CD4-positive, alpha-beta T cell treated with Interleukin-4 for 4 hours (primary cell): ENCODE measurements at regions not wholly inside any gene's neighbourhood (a gene's known extent, or its start where the extent isn't known, plus 50 kb on each side); places are given as distances from the start of the nearest gene placed in this dataset.
A peak's percentile ranks its signal among the peaks of the same experiment; 100 is the strongest.

ENCODE experiments used
- DNase-seq: peaks from one replicate; pipeline ENCODE4 v3.0.0-alpha.2; 2020

DNA sequence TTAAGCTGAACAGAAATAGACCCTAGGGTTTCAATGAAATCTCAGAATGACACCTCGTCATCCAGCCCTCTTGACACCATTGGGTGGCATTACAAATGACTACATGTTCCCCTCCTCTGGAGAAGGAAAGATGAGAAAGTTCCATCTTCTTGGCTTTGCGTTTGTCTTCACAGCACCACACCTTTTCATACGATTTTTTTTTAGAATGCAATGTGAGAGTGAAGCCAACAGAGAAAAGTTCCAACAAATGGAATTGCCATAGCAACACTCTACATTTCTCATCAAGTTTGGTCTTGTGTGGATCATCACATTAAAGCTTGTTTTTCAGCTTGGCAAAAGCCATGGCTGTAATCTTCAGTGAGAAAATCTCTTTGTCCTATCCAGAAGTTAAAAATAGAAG is 183.4 kb upstream of the SNX7 start:
- DNase-seq, result no peak

DNA sequence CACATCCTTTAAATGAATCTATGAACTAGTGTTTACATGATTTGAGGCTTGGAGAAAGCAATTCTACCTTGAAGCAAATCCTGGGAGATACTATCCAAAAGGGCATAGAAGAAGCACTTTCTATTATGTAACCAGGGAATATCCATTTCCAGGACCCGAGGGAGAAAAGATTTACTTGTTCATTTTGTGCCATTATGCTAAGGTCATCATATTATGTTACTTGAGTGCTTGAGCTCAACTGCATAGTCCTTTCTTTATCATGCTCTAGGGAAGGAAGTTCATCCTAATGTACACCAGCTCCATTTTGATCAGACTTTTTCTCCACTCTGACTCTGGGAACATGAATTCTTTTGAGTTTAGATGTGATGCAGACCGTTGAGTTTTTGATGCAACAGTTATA is 188.6 kb upstream of the SNX7 start:
- DNase-seq, result no peak

DNA sequence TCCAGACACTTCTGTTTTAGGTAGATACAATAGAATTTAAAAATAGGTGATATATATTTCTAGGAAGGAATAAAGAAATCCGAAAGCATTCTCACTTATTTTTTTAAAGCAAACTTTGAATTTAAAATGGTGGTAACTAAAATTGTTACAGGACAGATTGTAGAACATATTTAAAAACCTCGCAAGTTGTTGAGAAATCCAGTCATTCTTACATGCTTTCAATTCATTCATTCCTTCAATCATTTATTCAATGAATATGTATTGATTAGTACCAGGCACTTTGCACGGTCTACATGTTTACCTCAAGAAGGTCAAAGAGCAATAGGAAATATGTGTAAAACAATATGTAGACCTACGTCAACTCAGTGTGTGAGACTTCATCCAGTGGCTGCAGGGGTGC is 189.9 kb upstream of the SNX7 start:
- no peak for DNase-seq

DNA sequence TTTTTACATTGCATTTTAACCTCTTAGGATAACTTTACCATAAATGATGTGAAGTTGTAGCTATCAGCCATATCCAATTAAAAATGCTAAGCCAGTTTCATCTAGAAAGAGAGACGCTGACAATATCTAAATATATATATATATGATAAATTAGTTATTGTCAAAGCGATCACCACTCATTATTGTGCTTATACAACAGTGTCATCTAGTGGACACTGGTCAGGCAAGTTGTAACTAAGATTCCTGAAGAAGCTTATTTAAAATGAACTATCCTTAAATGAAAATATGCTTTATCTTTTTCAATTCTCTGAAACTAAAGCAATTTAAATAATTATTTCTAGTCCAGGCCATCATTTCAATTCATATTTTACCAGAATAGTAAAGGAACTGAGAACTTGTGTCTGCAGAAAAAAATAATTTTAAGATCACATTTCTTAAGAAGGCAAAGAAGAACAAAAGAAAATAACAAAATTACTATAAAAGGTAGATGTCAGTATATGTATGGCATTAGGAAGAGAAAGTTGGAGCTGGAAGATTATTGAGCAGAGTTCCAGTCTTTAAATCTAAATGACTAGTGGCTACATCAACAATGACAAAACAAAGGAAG is 193.3 kb upstream of the SNX7 start:
- peak; percentile 50 for DNase-seq

DNA sequence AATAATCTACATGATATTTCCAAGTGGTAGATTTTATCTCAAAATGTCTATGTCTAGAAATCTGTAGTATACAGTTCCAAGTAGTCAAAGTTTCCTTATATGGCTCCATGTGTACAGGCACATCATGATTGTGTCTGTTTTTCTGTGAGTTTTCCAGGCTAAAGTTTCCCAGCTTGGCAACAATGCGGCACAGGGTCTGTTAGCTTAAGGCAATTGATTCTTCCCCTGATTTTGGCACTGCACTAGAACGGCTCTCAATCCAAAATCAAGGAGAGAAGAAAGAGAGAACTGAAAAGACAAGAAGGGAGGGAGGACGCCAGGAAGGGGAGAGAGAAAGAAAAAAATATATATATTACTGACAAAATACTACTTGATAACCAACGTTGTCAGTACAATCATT is 193.9 kb upstream of the SNX7 start:
- DNase-seq, result no peak

DNA sequence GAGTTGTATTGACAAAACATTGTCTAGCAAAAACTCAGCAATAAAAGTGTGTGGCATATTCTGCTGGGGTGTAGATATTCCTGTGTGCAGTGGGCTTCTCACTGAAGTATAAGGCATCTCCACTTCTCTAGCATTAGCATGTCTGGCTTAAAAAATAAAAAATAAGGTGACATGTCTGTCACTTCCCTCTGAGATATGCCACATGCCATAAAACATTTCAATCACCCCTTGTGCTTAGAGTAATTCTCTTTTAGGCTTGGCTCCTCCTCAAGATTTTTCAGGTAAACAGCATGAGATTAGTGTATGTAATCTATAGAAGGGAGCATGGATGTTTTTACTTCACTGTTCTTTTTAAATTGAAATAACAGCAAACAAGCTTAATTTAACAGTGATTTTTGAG is 194.4 kb upstream of the SNX7 start:
- no peak for DNase-seq

DNA sequence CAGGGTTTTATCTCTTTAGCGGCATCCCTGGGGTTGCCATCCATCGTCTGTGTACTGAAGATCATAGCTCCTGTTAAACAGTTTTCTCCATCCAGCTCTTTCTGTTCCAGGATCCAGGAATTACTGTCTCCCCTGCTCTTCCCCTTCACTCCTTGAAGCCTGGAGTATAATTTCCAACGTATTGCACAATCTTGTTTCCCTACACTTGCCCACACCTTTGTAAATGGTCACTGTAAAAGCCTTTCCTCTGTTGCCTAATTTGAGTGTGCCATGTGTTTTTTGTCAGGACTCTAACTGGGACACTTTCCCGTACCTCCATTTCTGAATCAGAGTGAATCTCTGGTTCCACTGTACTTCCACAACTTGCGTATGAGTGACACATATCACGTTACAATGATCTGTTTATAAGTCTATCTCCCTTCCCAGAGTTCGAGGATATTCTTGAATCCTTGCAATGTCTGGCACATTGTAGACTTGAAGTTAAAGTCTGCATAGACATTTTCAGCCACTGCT is 199.6 kb upstream of the SNX7 start:
- no peak for DNase-seq

DNA sequence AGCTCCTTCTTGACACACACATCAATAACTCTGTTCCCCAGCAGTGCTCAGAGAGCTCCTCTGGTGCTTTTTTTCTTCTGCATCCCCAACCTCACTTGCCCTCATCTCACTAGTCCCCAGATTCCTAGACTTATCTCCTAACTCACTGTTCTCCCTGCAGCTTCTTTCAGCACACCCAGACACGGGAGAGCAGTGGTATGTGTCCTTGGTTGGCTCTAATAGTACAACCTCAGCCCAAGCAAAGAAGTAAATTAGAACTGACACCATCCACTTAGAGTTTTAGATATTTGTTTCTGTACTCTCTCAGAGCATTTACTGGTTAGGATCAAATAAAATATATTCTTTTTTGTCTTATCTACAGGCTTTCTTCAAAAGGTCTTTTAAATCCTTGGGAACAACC is 201.4 kb upstream of the SNX7 start:
- no peak for DNase-seq

DNA sequence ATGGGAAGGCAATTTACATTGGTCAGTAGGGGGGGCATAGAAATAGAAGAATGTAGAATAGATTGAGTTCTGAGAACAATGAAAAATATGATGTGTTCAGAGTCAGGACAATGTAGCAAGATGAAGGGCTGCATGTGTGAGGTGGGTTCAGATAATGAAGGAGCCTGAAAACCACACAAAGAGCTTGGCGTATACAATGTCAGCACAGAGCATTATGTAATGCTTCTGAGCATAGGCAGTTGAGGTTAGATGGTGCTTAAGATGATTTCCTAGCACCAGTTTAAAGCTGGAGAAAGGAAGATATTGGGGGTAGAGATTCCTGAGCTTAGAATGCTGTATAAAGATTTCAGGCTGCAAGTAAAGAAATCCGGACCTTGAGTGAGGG is 202.0 kb upstream of the SNX7 start:
- no peak for DNase-seq

DNA sequence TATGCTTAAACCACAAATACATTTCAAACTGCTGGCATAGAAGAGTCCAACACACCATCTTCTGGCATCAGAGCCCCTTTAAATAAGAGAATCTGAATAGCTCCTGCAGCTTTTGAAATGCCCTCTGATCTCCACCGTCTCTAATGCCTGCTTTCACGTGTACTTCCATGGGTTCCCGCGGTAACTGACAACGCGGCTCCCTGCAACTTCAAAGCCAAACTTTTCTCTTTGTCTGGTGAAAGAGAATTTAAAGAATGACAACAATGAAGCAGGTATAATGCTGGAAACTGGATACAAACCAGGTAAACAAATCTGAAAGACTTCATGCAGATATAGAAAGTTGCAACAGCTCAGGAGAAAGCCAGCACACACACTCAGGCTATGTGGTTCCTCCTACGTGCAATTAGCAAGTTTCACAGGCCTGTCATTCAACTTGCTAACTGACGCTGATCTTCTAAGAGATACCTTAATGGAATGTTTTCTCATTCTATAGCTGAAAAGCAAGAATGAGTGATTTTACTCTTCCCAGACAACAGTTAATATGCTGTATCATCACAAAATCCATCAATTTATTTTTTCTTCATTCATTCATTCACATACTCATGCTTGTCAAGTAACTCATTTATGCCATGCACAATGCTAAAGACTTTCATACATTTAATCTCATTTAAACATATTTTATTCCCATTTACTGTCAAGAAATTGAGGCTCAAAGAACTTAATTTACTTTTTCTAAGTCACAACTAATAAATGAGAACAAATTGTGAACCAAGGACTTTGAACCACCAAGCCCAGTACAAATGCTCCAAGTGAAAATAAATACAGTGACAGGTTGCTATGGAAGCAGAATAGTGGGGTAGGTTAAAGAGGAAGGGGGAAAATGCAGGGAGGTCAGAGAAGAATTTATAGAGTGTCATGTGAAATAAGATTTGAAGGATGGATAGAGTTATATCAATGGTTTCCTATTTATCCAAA is 202.7 kb upstream of the SNX7 start:
- DNase-seq, result no peak

DNA sequence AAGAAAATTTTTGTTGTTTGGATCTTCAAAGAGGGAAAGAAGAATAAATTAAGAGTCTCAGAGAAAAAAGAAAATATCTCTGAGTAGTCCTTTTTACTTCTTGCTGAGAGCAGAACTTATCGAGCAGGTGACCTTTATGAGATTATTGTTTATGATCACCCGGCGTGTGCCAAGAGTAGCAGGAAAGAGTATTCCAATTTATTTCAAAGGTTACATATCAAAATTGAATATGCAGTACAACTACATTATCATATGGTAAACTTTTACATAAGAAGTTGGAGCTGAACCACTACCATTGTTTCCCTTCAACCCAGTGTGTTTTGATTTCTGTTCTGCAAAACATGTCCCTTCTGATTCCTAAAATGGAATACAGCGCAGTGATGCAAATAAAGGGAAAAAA is 204.3 kb upstream of the SNX7 start:
- DNase-seq, result no peak

DNA sequence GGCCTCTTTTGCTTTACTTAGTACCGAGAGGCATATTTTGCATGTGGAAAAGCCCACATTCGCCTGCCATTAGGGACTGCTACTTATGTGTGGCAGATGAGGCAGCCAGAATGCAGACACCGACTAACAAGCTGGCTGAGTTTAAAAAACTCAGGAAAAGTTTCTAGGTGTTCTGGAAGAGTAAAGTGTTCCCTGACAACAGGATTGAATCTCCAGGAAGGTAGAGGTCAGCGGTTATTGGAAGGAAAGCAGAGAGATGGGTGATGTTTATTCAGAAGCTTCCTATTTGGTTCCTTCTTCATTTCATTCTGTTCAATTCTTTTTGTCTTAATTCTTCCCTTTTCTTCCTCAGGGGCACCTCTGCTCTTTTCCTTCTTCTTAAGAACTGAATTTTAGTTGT is 206.9 kb upstream of the SNX7 start:
- no peak for DNase-seq

DNA sequence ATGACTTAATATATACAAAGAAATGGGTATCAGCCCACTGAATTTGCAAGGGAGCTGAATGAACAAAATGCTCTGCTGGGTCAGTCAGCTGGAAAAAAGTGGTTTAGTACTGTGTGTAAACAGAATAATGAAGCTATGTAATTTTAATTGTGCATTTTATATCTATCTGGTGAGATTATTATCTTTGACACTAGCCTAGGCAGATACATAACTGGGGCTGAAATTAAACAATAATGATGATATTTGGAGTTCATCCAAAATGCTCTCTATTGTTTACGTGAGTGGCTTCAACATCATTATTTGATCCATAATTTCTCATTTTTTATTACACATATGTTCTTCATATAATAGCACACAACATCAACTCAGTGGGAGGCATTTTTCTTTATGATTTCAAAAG is 208.5 kb upstream of the SNX7 start:
- no peak for DNase-seq

DNA sequence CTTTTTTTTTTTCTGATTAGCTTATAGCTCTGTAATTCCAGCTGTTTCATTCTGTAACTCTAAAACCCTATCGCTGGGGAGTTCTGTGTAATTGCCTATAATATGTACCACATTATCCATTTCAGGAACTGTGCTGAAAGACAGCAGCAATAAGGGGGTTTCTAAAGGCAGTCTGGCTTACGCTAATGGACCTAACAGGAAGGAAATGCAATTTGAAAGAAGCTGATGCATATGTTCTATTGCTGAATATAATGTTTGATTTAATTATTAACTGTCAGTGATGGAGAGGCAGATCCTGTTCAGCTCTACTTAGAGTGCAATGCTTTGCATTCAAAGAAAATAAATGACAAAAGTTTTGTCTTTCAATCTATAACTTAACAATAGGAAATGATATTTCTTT is 209.4 kb upstream of the SNX7 start:
- DNase-seq, result no peak

DNA sequence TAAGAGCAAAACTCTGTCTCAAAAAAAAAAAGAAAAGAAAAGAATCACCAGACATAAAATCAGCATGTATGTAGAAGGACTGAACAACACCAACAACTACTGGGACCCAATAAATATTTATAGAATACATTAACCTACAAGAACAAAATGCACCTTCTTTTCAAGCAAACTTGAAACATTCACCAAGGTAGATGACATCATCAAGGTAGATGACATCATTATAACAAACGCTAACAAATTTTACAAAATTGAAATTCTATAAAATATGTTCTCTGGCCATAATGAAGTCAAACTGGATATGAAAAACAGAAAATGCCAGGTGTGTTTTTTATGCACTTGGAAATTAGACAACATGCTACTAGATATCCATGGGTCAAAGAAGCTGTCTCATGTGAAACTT is 220.2 kb upstream of the SNX7 start:
- no peak for DNase-seq

DNA sequence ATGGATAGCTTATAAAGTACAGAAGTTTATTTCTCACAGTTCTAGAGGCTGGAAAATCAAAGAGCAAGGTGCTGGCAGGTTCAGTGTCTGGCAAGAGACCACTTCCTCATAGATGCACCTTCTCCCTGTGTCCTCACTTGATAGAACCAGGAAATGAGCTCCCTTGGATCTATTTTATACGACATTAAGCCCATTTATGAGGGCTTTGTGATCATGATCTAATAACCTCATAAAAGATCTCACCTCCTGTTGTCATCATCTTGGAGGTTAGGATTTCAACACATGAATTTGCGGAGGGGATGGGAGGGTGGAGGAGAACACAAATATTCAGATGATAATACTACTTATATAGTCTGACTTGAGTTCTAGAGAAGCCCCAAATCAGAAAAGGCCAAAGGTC is 222.1 kb upstream of the SNX7 start:
- no peak for DNase-seq

DNA sequence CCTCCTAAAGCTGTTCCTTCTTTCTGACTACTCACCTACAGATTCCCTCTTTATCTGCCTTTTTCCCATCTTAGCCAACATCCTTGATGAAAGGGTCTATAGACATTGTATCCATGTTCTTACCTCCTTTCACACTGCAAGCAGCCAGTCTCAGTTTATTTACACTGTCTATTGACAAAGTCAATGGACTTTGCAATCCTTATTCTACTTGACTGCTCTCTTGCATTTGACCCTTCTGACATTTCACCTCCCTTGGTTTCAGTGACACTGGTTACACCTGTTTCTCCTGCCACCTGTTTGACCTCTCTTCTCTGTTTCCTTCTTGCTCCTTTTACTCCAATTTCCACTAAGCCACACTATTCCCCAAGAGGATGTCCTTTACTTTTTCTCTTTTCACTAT is 224.0 kb upstream of the SNX7 start:
- no peak for DNase-seq

DNA sequence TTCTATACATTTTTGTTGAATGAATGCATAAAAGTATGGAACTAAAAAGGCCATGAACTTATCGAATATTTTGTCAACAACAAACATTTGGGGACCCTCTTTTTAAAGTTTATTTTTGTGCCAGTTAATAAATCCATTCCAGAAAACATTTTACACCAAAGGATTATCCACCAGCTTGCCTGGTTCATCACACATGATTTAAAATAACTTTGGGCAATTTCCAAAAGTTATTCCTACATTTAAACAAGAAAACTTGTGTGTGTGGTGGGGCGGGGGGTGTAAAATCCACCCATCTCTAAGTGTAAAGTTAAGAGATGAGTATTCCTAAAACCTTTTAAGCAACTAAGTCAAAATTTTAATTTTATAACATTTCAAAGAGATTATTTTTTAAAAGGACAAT is 224.5 kb upstream of the SNX7 start:
- DNase-seq, result no peak

DNA sequence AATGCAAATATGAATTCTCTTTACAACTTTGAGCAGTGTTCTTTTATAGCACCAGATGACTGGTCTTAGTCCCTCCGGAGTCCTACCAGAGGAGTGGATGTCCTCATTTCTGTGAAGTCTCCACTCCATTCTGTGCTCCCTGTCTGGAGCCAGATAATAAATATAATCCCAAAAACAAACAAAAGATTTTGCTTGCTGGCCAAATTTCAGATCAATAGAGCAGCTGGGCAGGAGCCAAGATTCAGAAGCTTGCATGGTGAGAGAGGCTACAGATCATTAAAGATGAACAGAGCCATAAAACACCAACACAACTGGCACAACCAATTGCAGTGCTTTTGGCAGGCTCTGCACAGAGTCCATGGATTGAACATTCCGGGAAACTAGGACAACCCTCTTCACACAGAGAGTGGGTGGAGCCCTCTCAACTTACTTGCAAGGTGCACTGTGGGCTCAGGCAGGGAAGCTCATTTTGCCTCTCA is 231.5 kb upstream of the SNX7 start:
- DNase-seq, result no peak

DNA sequence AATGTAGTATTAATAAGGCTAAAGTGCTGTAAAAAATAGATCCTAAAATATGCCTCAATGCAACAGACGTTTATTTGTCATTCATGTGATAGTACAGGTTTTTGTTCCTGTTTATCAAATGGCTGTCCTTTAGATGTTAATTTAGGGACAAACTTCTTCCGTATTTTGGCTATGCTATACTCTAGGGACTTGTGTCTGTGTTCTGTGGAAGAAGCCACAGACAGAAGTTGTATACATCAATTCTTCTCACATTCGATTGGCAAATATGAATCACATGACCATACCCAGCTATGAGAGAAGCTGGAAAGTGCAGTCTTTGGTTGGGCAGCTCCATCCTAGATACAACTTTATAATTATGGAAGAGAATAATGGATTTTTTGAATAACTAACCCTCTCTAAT is 232.7 kb upstream of the SNX7 start:
- no peak for DNase-seq

DNA sequence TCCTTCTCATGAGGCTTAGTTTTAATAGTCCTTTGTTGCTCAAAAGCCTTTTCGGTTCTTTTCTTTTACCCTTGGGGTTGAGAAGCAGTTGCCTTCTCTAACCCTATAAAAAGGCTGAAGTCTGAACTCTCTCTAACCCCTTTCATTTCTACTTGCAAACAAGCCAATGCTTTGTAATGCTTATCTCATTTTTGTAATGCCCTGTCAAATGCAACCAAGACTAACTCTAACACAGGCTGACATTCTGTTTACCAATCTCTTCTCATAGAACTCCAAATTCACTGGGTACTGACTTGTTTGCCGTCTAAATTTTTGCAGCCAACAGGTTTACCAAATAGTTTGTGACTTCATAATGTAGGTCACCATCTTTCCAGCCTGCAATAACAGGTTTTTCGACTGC is 233.9 kb upstream of the SNX7 start:
- DNase-seq, result no peak

DNA sequence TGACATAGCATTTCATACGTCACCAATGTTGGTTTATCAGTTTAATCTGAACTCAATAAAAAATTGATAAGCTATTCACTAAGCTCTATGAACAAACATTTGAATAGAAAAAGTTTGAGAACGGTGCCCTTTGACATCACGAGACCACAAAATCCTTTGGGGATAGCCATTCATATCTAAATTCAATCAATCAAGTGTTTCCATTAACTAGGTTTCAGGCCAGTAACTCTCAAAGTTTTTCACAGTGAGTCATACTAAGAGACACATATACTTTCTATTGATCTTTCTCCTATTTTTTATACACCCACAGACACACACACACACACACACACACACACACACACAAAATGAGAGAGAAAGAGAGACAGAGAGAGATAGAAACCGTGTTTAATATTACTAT is 235.4 kb upstream of the SNX7 start:
- no peak for DNase-seq

DNA sequence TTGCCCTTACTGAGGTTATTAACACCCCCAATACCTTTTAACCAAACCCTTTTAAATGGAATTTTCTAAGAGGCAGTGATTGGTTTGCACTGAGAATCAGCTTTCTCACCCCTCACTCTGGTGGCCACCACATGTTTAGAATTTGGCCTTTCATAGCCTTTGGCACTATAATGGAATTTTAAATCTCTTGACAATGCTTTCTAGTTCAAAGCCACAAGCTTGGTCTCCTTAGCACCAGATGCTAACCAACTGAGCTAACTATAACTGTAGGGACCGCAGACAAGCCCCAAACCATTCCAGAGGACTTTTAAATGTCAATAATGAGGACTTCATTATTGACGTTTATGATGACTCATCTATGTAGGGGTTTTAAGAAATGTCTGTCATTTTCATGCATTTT is 238.7 kb upstream of the SNX7 start:
- no peak for DNase-seq

DNA sequence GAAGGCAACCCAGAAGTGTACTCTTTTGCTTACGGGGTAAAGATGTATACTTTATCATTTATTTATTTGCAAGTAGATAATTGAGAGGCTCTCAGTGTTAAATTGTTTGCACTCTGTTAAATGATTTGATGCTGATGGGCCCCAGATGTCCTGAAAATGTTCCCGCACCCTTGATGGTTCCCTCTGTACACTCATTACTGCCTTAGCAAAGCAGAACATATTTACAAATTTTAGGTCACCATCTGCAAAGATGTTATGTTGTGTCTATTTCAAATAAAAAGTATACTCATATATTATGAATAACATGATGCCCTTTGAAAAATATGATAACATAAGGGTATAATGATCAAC is 240.5 kb upstream of the SNX7 start:
- no peak for DNase-seq
